Kidney glomerular epithelial cell (primary cell): ENCODE measurements at regions not wholly inside any gene's neighbourhood (a gene's known extent, or its start where the extent isn't known, plus 50 kb on each side); places are given as distances from the start of the nearest gene placed in this dataset.
"Not testable (repeated sequence)": the region's sequence is repeated elsewhere in the genome, so short reads cannot be mapped to it uniquely, and the experiment has no call there.

Source experiments
- DNase-seq: peaks from one replicate; lab custom pipeline; 2025; lab: John Stamatoyannopoulos, UW

DNA sequence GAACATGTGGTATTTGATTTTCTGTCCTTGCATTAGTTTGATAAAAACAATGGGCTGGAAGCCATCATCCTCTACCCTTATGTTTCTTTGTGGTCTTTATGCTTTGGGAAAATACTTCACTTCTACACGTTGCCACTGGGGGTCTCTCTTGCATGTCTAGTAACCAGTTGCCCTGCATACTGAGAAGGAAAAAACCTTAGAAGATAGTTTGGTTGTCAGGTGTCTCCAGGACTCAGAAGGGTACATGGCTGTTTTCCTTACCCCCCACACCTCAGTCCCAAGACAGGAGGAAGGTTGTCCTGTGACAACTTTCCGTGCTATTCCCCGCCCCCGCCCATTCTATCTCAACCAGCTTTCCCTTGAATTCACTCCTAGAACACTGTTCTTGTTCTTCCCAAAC lies 62.1 kb upstream of the LANCL3 start:
- DNase-seq: no peak

DNA sequence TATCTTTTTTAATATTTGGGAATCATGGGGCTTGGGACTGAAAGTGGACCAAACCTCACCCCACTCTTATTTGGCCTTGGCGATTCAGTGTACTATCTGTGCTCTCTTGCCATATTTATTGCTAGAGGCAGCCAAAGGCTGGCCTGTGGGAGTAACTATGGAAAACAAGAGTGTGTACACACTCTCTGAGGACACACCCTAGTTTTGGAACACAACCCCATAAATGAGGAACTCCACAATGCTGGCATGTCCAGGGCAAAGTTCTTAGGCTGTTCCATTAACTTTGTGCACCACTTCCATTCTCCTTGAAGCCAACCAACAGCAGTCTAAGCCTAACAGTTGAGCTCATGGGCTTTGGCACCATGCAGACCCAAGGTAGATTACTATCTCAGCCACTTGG lies 54.9 kb upstream of the LANCL3 start:
- DNase-seq: not testable (repeated sequence)

DNA sequence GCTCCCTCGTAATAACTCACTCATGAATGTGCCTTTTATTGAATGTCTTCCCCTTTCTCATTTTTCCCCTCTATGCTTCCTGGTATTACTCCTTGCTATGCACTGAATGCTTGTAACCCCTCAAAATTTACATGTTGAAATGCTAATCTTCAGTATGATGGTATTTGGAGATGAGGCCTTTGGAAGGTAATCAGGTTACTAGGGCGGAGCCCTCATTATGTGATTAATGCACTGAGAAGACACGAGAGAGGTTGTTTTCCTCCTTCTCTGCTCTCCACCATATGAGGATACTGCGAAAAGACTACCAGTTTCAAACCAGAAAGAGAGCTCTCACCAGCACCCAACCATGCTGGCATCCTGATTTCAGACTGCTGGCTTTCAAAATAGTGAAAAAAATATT lies 52.2 kb upstream of the LANCL3 start:
- DNase-seq: not testable (repeated sequence)

DNA sequence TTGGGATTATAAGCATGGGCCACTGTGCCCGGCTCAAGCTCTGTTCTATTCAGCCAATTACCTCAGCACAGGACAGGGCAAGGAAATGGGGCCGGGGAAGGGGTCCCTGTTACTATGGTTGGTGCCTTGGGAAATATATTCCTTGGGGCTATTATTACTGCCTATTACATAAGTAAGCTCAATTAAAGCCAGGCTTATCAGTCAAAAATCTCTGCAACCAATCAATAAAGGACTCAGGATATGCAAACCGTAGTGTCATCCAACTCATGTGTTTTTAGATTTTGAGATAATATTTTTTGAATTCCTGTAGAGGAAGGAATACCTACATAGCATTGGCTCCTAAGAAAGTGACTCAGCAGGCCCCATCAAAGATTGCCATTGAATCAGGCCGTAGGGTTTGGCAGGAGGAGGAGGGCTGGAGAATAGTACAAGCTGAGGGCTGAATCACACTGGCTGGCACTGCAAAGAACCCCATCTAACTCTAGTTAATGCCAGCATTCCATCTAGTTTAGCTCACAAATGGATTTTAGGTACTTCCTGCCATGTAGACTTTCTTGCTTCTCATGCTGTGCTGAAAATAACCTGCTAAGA lies 50.5 kb upstream of the LANCL3 start:
- peak; percentile 2 for DNase-seq
